GM18498 (cell line): ENCODE measurements at regions not wholly inside any gene's neighbourhood (a gene's known extent, or its start where the extent isn't known, plus 50 kb on each side); places are given as distances from the start of the nearest gene placed in this dataset.
"Not testable (repeated sequence)": the region's sequence is repeated elsewhere in the genome, so short reads cannot be mapped to it uniquely, and the experiment has no call there.

Source experiments
- ATAC-seq: cut with Tn5 transposase; IDR thresholded peaks from one replicate; pipeline ENCODE4 v1.9.1; 2021; ENCODE audit warnings: mild to moderate bottlenecking, moderate library complexity; ENCODE audit not compliant: unreplicated experiment

- no peak for ATAC-seq
These were observed 294.6 kb upstream of the ZNF337 start for GRCh38 chr20:25991051-25991755.

DNA sequence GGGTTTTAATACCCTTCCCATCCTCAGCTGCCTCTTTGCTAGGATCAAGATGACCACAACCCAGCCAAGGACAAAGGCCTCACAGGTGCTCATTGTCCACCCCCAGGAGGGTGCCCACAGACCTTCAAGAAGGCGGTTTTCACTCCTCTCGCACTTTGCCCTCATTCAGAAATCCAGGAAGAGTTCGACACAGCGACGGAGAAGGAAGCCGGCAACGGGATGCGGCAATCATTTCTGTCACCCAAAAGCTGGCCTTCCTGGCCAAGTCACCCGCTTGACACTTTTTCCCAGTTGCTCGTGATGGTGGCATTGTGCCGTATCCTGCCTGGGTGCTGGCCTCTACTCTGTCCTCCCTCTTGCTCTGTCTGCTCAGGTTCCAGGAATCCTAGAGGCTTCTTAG lies 293.0 kb upstream of the ZNF337 start:
- not testable (repeated sequence) for ATAC-seq

- no peak for ATAC-seq
These were observed 292.5 kb upstream of the ZNF337 start for GRCh38 chr20:25989196-25989595.

- ATAC-seq: not testable (repeated sequence)
These were observed 291.4 kb upstream of the ZNF337 start for GRCh38 chr20:25987928-25988560.

- ATAC-seq: peak; percentile 90
These were observed 290.6 kb upstream of the ZNF337 start for GRCh38 chr20:25987073-25987927.

- no peak for ATAC-seq
These were observed 288.9 kb upstream of the ZNF337 start for GRCh38 chr20:25985597-25985996.

GRCh38 chr20:25984933-25985332 lies 288.3 kb upstream of the ZNF337 start:
- no peak for ATAC-seq

DNA sequence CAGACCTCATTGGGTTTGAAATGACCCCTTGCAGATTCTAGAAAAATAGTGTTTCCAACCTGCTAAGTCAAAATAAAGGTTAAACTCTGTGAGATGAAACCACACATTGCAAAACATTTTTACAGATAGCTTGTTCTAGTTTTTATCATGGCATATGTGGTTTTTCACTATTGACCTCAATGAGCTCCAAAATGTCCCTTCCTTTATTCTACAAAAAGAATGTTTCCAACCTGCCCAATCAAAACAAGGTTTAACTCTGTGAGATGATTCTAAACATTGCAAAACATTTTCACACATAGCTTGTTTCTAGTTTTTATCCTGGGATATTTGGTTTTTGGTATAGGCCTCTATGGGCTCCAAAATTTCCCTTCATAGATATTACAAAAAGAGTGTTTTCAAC lies 286.0 kb upstream of the ZNF337 start:
- not testable (repeated sequence) for ATAC-seq

- not testable (repeated sequence) for ATAC-seq
These were observed 282.0 kb upstream of the ZNF337 start for GRCh38 chr20:25978450-25979190.

DNA sequence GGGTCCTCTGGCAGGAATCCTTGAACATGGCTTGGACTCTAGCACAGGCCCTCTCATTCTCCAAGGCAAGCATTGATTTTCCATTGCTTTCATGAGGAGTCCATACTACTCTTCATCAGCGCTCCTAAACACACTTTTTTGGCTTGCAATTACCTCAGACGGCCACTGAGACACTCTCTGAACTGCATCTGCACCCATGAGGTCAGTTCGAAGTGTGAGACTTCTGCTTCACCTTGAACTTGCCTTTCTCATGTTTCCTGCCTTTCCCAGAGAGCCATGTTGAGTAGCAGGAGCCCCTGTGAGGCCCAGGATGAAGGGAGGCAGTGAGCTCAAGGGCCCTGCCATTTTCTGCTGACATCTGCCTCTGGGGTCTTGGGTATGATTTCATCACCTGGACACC lies 279.2 kb upstream of the ZNF337 start:
- not testable (repeated sequence) for ATAC-seq

DNA sequence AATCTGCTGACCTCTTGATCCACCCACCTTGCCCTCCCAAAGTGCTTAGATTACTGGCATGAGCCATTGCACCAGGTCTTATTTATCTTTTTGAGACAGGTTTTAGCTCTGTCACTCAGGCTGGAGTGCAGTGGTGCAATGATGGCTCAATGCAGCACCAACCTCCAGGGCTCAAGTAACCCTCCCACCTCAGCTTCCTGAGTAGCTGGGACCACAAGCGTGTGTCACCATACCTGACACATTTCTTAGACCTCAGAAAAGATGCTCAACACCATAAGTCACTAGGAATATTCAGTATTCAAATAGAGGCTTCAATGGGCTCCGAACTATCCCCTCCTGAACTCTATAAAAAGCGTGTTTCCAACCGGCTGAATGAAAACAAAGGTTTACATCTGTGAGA lies 268.6 kb upstream of the ZNF337 start:
- not testable (repeated sequence) for ATAC-seq

DNA sequence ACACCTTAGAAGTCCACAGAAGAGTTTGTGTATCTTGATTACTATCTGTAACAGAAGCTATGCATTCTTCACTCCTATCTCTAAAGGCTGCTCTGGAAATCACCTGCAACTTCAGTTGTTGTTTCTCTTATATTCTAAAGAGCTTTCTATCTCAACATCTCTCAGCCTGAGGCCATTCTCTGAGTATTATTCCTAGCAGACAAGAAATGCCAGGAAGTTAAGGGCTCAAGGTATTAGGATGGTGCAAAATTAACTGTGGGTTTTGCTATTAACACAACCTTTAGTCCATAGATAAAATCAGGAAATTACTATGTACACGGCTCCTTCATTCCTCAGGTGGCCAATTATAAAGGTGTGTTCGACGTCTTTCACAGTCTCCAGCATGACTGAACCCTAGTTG lies 257.2 kb upstream of the ZNF337 start:
- ATAC-seq: not testable (repeated sequence)

- ATAC-seq: not testable (repeated sequence)
These were observed 238.6 kb upstream of the ZNF337 start for GRCh38 chr20:25935230-25935629.

DNA sequence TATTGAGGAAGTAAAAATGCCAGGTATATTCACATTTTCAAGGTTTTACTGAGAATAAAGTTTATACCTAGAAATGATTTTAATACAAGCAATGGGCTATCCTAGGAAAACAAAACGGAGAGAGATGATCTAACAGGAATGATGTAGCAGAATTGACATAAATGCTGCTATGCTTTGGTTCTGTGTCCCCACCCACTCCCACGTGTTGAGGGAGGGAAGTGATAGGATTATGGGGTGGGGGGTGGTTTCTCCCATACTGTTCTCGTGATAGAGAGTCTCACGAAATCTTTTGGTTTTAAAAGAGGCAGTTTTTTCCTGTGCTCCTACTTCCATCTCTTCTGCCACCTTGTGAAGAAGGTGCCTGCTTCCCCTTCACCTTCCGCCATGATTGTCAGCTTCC lies 236.2 kb upstream of the ZNF337 start:
- ATAC-seq: not testable (repeated sequence)

- ATAC-seq: not testable (repeated sequence)
These were observed 235.5 kb upstream of the ZNF337 start for GRCh38 chr20:25932170-25932569.

DNA sequence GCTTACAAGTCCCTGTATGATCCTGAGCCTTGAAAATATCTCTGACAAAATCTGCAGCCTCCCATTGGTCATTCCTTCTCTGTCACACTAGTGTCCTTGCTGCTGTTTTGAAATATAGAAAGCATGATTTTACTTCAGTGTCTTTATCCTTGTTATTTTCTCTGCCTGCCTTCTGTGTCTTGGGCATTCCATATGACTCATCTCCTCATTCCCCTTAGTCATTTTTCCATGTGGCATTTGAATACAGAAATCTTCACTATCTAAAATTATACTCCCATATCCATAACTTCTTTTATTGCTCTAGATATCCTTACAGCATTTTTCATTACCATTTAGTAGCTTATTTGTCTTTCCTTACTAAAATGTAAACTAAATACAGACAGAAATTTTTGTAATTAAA lies 205.7 kb upstream of the ZNF337 start:
- not testable (repeated sequence) for ATAC-seq

DNA sequence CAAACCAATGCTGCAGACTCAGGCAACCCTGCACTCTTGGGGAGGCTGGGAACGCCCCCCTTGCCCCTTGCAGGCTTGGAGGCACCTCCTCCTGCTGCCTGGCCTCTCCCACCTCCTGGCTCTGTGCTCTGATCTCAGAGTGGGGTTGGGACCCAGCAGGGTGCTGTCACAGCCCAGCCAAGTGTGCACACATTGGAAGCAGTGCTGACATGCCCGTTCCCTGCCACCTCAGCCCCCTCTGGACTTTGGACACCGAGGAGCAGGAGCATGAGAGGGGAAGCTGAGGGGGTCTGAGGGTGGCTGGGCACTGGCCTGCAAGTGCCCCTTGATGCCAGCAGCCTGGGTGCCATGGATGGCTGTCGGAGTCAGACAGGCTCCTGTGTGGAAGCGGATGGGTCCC lies 202.0 kb upstream of the ZNF337 start:
- not testable (repeated sequence) for ATAC-seq

GRCh38 chr20:25879096-25879495 lies 182.4 kb upstream of the ZNF337 start:
- ATAC-seq: not testable (repeated sequence)

- not testable (repeated sequence) for ATAC-seq
These were observed 172.0 kb upstream of the ZNF337 start for GRCh38 chr20:25868650-25868979.

- peak; percentile 73 for ATAC-seq
These were observed 171.4 kb upstream of the ZNF337 start for GRCh38 chr20:25867776-25868649.
